AG10803 (cell line): ENCODE measurements at regions not wholly inside any gene's neighbourhood (a gene's known extent, or its start where the extent isn't known, plus 50 kb on each side); places are given as distances from the start of the nearest gene placed in this dataset.
"Not testable (repeated sequence)": the region's sequence is repeated elsewhere in the genome, so short reads cannot be mapped to it uniquely, and the experiment has no call there.

Source experiments
- DNase-seq: peaks from one replicate; pipeline ENCODE4 v3.0.0; 2010; ENCODE audit warnings: low read depth
- H3K4me3 ChIP-seq: 2 replicates; pipeline ENCODE4 v1.5.1; 2011; ENCODE audit warnings: mild to moderate bottlenecking, low read length, control low read depth
- TF ChIP-seq, protein P1 (sequence below): conservative IDR thresholded peaks from 2 replicates; pipeline ENCODE4 v1.5.1; 2011; ENCODE audit warnings: mild to moderate bottlenecking, low read length, control low read depth, inconsistent platforms

- TF ChIP-seq, protein P1, sequence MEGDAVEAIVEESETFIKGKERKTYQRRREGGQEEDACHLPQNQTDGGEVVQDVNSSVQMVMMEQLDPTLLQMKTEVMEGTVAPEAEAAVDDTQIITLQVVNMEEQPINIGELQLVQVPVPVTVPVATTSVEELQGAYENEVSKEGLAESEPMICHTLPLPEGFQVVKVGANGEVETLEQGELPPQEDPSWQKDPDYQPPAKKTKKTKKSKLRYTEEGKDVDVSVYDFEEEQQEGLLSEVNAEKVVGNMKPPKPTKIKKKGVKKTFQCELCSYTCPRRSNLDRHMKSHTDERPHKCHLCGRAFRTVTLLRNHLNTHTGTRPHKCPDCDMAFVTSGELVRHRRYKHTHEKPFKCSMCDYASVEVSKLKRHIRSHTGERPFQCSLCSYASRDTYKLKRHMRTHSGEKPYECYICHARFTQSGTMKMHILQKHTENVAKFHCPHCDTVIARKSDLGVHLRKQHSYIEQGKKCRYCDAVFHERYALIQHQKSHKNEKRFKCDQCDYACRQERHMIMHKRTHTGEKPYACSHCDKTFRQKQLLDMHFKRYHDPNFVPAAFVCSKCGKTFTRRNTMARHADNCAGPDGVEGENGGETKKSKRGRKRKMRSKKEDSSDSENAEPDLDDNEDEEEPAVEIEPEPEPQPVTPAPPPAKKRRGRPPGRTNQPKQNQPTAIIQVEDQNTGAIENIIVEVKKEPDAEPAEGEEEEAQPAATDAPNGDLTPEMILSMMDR = no peak
- no peak overlapping the region for H3K4me3 ChIP-seq
- no peak for DNase-seq
These were observed 75.2 kb upstream of the SCAF11 start for GRCh38 chr12:46065412-46066166.

- TF ChIP-seq, protein P1 = no peak
- no peak overlapping the region for H3K4me3 ChIP-seq
- no peak for DNase-seq
These were observed 74.2 kb upstream of the SCAF11 start for GRCh38 chr12:46064548-46064947.

GRCh38 chr12:46058697-46059096 lies 68.3 kb upstream of the SCAF11 start:
- not testable (repeated sequence) for H3K4me3 ChIP-seq, DNase-seq

- H3K4me3 ChIP-seq = no peak overlapping the region
- DNase-seq = no peak
These were observed 60.4 kb upstream of the SCAF11 start for GRCh38 chr12:46050805-46051204.

GRCh38 chr12:46049665-46050064 lies 59.3 kb upstream of the SCAF11 start:
- TF ChIP-seq, protein P1 = no peak; the same call in 1 of the 2 replicates
- no peak for DNase-seq
- no peak overlapping the region for H3K4me3 ChIP-seq

More at GRCh38 chr12:46050805-46051204, 60.4 kb upstream of the SCAF11 start:
- TF ChIP-seq, protein P1 = no peak

DNA sequence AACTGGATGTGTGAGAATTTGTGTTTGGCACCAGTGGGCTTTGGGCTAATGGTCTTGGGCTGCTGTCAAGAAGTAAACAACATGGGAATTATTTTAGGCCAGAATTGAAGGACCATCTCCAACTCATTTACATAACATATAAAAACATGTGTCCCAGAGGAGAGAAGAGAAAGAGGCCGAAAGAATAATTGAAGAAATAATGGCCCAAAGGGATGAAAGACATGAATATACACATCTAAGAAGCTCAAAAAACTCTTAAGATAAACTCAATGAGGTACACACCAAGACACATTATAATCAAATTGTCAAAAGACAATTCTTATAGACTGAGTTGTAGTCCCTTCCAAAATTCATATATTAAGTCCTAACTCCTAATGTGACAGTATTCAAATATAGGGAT lies 56.1 kb upstream of the SCAF11 start:
- H3K4me3 ChIP-seq = no peak overlapping the region
- TF ChIP-seq, protein P1 = no peak
- DNase-seq = no peak

DNA sequence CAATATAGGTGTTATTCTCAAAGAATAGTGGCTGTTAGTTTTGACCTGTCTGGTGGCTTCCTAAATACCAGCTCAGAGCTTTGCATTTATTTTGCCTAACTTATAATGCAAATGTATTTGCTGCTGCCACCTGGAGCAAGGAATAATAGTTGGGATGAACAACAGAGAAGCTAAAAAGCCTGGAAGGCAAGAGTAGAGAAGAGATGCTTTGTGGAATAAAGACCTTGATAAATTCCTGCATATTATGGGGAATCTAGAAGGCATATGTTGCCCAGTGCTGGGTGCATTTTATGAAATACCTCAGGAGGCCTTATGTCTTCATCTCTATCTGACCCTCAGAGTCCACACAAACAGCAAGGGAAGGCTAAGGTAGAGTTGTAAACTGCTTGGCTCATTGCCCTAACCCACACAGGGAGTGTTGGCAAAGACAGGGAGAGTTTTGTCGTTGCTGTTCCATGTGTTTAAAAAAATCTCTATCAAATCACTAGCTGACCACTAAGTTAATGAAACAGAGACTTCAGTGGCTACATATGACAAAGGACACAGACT lies 53.7 kb upstream of the SCAF11 start:
- TF ChIP-seq, protein P1 = no peak
- no peak overlapping the region for H3K4me3 ChIP-seq
- no peak for DNase-seq
